Non-pigmented ciliary epithelial cell (primary cell): ENCODE measurements at regions not wholly inside any gene's neighbourhood (a gene's known extent, or its start where the extent isn't known, plus 50 kb on each side); places are given as distances from the start of the nearest gene placed in this dataset.

Source experiments
- DNase-seq: peaks from one replicate; pipeline ENCODE4 v3.0.0-alpha.2; 2010; ENCODE audit warnings: low read depth

GRCh38 chr15:66931768-66932633 is 133.4 kb upstream of the SMAD3 start:
- no peak for DNase-seq

DNA sequence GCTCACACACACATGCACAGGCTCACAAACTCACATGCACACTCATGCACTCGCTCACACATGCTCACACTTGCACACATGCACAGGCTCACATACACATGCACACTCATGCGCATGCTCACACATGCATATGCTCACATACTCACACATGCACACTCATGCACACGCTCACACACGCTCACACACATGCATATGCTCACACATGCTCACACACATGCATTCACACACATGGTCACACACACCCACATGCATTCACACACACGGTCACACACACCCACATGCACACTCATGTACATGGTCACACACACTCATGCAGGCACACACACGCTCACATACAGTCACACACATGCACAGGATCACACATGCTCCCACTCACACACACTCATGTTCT is 132.8 kb upstream of the SMAD3 start:
- no peak for DNase-seq

- DNase-seq = no peak
These were observed 131.2 kb upstream of the SMAD3 start for GRCh38 chr15:66933932-66934867.

DNA sequence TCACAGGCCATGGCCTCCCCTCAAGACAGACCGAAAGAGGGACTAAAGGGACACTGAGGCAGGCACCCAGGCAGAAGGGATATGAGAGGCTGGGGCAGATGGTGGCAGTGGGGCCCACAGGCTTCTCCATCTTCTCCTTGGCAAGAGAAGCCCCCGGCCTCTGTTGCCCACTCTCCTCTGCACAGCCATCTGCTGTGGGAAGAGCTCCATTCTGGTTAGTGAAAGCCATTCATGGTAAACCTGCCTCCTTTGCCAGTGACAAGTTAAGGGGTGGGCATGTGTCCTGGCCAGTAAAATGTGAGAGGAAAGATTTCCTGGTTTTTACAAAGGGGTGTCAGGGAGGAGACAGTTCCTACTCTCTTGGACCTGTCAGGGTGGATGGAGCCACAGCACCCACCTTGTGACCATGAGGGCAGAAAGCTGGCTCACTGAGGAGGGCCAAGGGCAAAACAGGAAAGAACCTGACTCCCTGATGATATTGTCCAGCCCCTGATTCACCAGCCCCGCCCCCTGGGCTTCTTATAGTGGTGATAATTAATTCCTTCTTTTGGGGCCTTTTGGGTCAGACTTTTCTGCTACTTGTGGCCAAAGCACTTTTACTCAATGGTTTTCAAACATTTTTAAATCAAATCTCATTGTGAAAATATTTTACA is 130.4 kb upstream of the SMAD3 start:
- DNase-seq = no peak

DNA sequence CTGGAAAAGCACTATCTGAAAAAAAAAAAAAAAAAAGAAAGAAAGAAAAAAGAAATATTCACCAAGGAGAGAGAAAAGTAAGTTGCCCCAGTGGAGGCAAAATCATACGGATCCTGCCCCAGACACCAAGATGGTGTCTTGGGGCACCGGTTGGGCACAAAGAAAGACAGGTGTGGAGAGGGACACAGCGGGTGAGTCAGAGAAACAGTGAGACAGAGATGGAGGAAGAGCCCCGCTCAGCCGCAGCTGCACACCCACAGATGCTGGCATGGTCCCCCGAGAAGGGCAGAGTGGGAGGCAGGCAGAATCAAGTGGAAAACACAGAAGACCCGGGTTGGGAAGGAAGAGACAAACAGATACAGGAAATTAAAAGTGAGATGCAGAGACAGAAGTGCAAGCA is 129.7 kb upstream of the SMAD3 start:
- DNase-seq = no peak

GRCh38 chr15:66936109-66936860 is 129.1 kb upstream of the SMAD3 start:
- no peak for DNase-seq

DNA sequence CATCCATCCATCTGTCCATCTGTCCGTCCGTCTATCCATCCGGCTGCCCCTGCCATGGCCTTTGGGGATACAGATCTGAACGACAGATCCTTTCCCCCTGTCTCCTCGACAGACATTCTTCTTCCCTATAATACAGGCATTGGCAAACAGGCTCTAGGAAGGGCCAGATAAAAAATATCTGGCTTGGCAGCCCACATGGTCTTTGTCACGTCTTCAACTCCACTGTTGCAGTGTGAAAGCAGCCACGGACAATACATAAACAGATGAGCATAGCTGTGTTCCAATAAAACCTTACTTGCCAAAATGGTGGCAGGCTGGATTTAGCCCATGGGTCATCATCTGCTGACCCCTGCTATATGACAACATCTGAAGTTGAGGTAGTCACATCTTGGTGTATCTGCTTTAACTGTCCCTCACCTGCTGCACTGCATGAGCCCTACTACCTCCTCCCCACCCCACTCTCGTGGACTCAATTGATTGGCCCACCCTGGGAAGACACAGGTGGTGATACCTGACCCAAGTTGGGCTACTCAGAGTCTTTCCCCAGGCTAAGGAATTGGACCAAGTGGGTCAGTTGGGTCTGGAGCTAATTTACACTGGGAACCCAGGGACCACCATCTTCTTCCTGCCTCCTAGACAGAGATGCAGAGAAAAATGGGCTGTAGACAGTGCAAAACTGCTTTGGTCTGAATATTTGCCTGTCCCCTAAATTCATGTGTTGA is 128.4 kb upstream of the SMAD3 start:
- DNase-seq = no peak

DNA sequence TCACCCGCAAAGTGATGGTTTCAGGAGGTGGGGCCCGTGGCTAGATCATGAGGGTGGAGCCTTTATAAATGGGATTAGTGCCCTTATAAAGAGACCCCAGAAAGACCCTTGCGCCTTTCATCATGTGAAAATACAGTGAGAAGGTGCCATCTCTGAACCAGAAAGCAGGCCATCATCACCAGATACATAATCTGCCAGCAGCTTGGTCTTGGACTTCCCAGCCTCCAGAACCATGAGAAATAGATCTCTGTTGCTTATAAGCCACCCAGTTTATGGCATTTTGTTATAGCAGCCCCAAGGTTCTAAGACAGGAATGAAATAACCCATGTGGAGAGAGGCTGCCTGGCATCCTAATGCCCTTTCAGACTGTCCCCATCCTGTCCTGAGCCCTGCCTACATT is 127.8 kb upstream of the SMAD3 start:
- DNase-seq = no peak

- no peak for DNase-seq
These were observed 127.1 kb upstream of the SMAD3 start for GRCh38 chr15:66938114-66938830.

DNA sequence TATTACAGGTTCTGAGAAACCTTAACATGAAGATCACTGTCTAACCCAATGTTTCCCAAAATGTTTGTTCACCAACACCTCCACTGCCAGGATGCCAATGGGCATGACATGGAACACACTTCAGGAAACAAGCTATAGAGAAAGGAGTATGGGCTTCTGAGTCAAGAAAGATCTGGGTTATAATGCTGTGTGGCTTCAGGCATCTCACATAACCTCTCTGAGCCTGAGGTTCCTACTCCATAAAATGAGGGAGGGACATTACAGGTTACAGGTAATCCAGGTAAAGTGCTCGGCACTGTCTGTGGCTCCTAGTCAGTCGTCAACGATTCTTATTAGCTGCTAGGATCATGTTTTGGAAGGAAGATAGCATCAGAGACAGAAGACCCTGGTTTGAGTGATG is 126.4 kb upstream of the SMAD3 start:
- DNase-seq = no peak

- DNase-seq = no peak
These were observed 125.9 kb upstream of the SMAD3 start for GRCh38 chr15:66939451-66940023.

DNA sequence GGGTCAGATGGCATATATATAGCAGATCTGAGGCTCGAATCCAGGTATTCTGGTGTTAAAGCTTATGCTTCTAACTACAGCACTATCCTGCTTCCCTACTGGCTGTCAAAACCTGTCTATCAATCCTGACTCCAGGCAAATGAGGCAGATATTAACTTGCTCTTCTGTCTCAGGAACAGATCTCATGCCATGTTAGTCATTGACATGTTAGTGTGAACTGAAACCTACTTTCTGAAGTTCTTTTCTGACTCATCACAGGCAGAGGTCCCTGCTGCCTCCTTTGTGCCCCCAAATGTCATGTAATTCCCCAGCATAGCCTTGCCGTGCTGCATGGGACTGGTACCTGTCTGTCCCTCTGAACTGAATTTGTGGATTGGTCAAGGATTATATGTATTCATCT is 125.0 kb upstream of the SMAD3 start:
- DNase-seq = no peak

DNA sequence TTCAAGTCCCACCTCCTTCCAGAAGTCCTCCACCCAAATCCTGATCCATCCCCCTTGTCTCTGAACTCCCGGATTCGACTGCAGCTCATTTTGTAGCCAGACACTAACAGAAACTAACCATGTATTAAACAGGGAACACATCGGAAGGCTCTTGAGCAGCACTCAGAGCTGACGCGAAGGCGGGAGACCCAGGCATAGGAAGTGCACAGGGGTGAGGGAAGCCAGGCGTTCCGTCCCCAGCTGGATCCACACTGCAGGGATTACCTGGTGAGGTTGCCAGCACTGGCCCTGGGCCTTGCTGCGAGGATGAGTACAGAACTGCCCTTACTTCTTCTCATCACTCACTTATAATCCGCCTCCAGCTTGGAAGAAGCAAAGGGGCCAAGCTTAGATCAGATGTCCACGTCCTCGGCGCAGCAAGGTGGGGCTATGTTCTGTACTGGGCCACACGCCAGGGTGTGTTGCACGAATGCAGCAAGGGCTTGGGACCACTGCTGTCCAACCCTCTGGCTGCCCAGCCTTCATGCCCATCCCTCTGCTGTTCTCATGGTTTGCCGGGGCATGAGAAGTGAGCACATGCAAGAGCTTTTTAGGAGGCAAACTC is 124.2 kb upstream of the SMAD3 start:
- DNase-seq = no peak

- DNase-seq = no peak
These were observed 123.6 kb upstream of the SMAD3 start for GRCh38 chr15:66941791-66942190.

GRCh38 chr15:66942649-66943390 is 122.6 kb upstream of the SMAD3 start:
- DNase-seq = no peak

DNA sequence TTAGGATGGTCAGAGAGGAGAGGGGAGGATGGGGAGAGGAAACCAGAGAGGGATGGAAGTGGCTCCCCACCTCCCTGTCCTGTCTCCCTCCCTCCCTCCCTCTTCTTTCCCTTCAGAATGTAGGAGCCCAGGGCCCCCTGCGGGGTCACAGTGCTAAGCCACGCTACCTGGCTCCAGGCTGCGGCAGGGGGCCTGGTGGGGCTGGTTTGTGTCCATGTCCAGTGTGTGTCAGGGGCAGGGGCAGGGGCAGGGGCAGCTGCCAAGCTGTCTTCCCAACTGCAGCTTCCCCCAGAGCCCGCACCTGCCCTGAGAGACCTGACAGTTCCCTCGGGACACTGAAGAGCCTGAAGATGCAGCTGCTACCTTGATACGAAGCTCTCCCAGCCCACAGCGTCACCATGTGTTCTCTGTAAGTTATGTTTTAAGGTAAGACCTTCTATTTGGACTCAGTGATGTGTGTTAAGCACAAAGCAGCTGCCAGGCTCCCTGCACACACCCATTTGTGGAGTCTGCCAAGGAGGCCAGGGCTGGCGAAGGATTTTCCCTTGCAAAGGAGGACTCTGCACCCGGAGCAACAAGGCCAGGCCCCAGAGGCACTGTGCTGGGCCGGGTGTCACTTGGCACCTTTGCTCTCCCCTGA is 121.8 kb upstream of the SMAD3 start:
- DNase-seq = no peak

- no peak for DNase-seq
These were observed 121.3 kb upstream of the SMAD3 start for GRCh38 chr15:66944121-66944520.

DNA sequence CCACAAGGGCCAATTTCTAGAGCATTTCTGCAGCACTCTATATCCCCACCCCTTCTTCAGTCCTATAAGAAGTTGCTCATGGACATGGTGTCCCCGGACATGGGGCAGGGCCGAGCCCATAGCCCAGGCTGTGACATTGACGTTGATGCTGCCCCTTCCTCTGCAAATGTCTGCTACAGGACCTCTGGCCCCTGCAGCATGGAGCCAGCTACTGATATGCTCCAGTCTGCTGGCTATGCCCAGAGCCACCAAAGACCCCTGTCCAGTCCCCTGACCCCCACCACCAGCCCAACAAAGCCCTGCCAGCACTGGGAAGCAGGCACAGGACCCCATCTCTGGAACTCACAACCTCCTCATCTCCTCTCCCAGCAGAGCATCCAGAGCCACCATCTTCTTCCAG is 120.1 kb upstream of the SMAD3 start:
- DNase-seq = no peak
